AG04450 (cell line): ENCODE measurements at regions not wholly inside any gene's neighbourhood (a gene's known extent, or its start where the extent isn't known, plus 50 kb on each side); places are given as distances from the start of the nearest gene placed in this dataset.

Experiments used
- CTCF ChIA-PET: fragments of 300-600, 350-600 bp; formaldehyde crosslinking; extraction: SDS; loops from one replicate; lab custom pipeline; 2022; ENCODE audit warnings: antibody characterized with exemption, inconsistent platforms; lab: Charles Lee
- POLR2A ChIA-PET: fragments of 350-600 bp; formaldehyde crosslinking; extraction: SDS; loops from one replicate; lab custom pipeline; 2021; ENCODE audit warnings: antibody characterized with exemption, inconsistent platforms; lab: Yijun Ruan, JAX
- DNase-seq: peaks from one replicate; pipeline ENCODE4 v3.0.0-alpha.2; 2011; ENCODE audit warnings: low read depth, low spot score
- H3K27ac ChIP-seq: one replicate; pipeline ENCODE4 v1.5.1; 2012; ENCODE audit warnings: low read depth, low read length, control low read depth
- H3K27me3 ChIP-seq: one replicate; pipeline ENCODE4 v1.6.0; 2012; ENCODE audit warnings: low read length; ENCODE audit not compliant: control insufficient read depth, insufficient read depth
- H3K4me3 ChIP-seq: 2 replicates; pipeline ENCODE4 v1.5.1; 2011; ENCODE audit warnings: mild to moderate bottlenecking, low read depth, low read length, control low read depth
- H3K9me3 ChIP-seq: 2 replicates; pipeline ENCODE4 v1.5.1; 2012; ENCODE audit warnings: low read length; ENCODE audit not compliant: control insufficient read depth, insufficient read depth
- CTCF ChIP-seq: IDR thresholded peaks from 2 replicates; pipeline ENCODE4 v1.5.1; 2011; ENCODE audit warnings: low read depth, low read length, control low read depth, inconsistent platforms

GRCh38 chrX:40325161-40325560 lies 227.4 kb upstream of the BCOR start:
- TF ChIP-seq CTCF, result no peak
- no peaks in the 10 kb centered on the region for H3K27me3 ChIP-seq
- ChIA-PET POLR2A (no interaction called here), CTCF (no interaction called here)
- no peak for DNase-seq
- no peak overlapping the region for H3K4me3 ChIP-seq
- no peaks in the 10 kb centered on the region for H3K9me3 ChIP-seq
- no peak overlapping the region for H3K27ac ChIP-seq

- POLR2A ChIA-PET, result no interaction called here
- H3K9me3 ChIP-seq, result no peaks in the 10 kb centered on the region
- H3K27ac ChIP-seq, result no peak overlapping the region
- H3K4me3 ChIP-seq, result no peak overlapping the region
- no peaks in the 10 kb centered on the region for H3K27me3 ChIP-seq
- no peak for DNase-seq
- TF ChIP-seq CTCF, result no peak
- CTCF ChIA-PET, result no interaction called here
These were observed 226.2 kb upstream of the BCOR start for GRCh38 chrX:40323977-40324376.

GRCh38 chrX:40320819-40321218 lies 223.1 kb upstream of the BCOR start:
- ChIA-PET POLR2A (no interaction called here), CTCF (no interaction called here)
- H3K9me3 ChIP-seq, result no peaks in the 10 kb centered on the region
- TF ChIP-seq CTCF, result no peak
- H3K27me3 ChIP-seq, result no peaks in the 10 kb centered on the region
- no peak for DNase-seq
- H3K27ac ChIP-seq, result no peak overlapping the region
- H3K4me3 ChIP-seq, result no peak overlapping the region

GRCh38 chrX:40318801-40319200 lies 221.0 kb upstream of the BCOR start:
- CTCF ChIA-PET, result no interaction called here
- Histone ChIP-seq H3K4me3 (no peak overlapping the region), H3K27ac (no peak overlapping the region), H3K27me3 (no peaks in the 10 kb centered on the region), H3K9me3 (no peaks in the 10 kb centered on the region)
- TF ChIP-seq CTCF, result no peak
- no peak for DNase-seq
- POLR2A ChIA-PET, result no interaction called here

GRCh38 chrX:40318076-40318475 lies 220.3 kb upstream of the BCOR start:
- POLR2A ChIA-PET, result no interaction called here
- Histone ChIP-seq H3K9me3 (no peaks in the 10 kb centered on the region), H3K4me3 (no peak overlapping the region), H3K27ac (no peak overlapping the region), H3K27me3 (no peaks in the 10 kb centered on the region)
- no peak for DNase-seq
- no peak for TF ChIP-seq CTCF
- CTCF ChIA-PET, result no interaction called here
